HepG2 (cell line): ENCODE measurements at regions not wholly inside any gene's neighbourhood (a gene's known extent, or its start where the extent isn't known, plus 50 kb on each side); places are given as distances from the start of the nearest gene placed in this dataset.

ENCODE experiments used
- ATAC-seq: fragments of 200-7000 bp; cut with Tn5 transposase; 3 replicates; pipeline ENCODE4 v1.9.1; 2020; ENCODE audit warnings: mild to moderate bottlenecking, moderate library complexity
- BruUV-seq: library from RNA; stranded (reverse); fragments of 400-500 nt; replicated peaks from 2 replicates; lab custom pipeline; 2021; lab: Mats Ljungman, UMichigan
- CTCF ChIA-PET: fragments of 300-600 bp; formaldehyde crosslinking; extraction: SDS; loops from one replicate; lab custom pipeline; 2021; ENCODE audit warnings: low total read pairs, inconsistent platforms, low intra/inter-chr PET ratio; lab: Yijun Ruan, JAX
- POLR2A ChIA-PET: fragments of 350-600 bp; sonication (Branson Sonifier 250); formaldehyde crosslinking; loops from one replicate; lab custom pipeline; 2020; ENCODE audit warnings: antibody characterized with exemption, inconsistent platforms; lab: Yijun Ruan, JAX
- DNase-seq: peaks from one replicate; pipeline ENCODE4 v3.0.0-alpha.2; 2015; ENCODE audit warnings: low spot score
- FAIRE-seq: peaks from 3 replicates; lab custom pipeline; 2011; peaks lifted over from hg19 to GRCh38; lab: Jason Lieb, UNC
- H2AFZ ChIP-seq: one replicate; pipeline ENCODE4 v1.6.1; 2011; ENCODE audit warnings: low read length, inconsistent platforms
- H3K27ac ChIP-seq: fragments of 300-600 bp; 3 replicates; pipeline ENCODE4 v1.8.0; 2011; ENCODE audit warnings: mixed run types, mild to moderate bottlenecking, mixed read lengths, low read length, inconsistent platforms; ENCODE audit not compliant: insufficient read depth; ENCODE audit errors: extremely low read length
- H3K27me3 ChIP-seq, 2 experiments: fragments of 200-600 bp in 1 of 2; 2 replicates in 1 of 2; 3 replicates in 1 of 2; pipeline versions ENCODE4 v1.6.0 to v1.8.0; 2011; ENCODE audit warnings: low read length in 2 of 2, mild to moderate bottlenecking in 2 of 2, moderate library complexity in 2 of 2, inconsistent platforms in 1 of 2; ENCODE audit not compliant: insufficient read depth in 2 of 2, control insufficient read depth in 1 of 2
- H3K36me3 ChIP-seq, 2 experiments: fragments of 200-600 bp in 1 of 2; replicated peaks in 1 of 2; 2 replicates in 1 of 2; 3 replicates in 1 of 2; pipeline versions ENCODE4 v1.5.1 to v1.8.0; 2011; ENCODE audit warnings: low read length in 2 of 2, inconsistent platforms in 1 of 2; ENCODE audit not compliant: insufficient read depth in 2 of 2, control insufficient read depth in 1 of 2
- H3K4me1 ChIP-seq: 2 replicates; pipeline ENCODE4 v1.5.1; 2012; ENCODE audit warnings: low read length, inconsistent platforms; ENCODE audit not compliant: insufficient read depth
- H3K4me2 ChIP-seq: 2 replicates; pipeline ENCODE4 v1.6.0; 2011; ENCODE audit warnings: low read depth, low read length, inconsistent platforms
- H3K4me3 ChIP-seq, 3 experiments: fragments of 200-600 bp in 1 of 3; sonication (generic), shearing (Covaris generic) in 1 of 3; replicated peaks in 1 of 3; 2 replicates each; pipeline ENCODE4 v1.5.1; 2011 to 2016; ENCODE audit warnings: low read length in 3 of 3, inconsistent platforms in 2 of 3, low read depth in 2 of 3, mild to moderate bottlenecking in 2 of 3, control low read depth in 1 of 3, mixed read lengths in 1 of 3; ENCODE audit not compliant: insufficient read depth in 1 of 3
- H3K79me2 ChIP-seq: one replicate; pipeline ENCODE4 v1.6.1; 2011; ENCODE audit warnings: low read length, inconsistent platforms; ENCODE audit not compliant: insufficient read depth
- H3K9ac ChIP-seq: 2 replicates; pipeline ENCODE4 v1.6.0; 2011; ENCODE audit warnings: mild to moderate bottlenecking, low read depth, low read length, inconsistent platforms; ENCODE audit not compliant: insufficient read depth
- H3K9me3 ChIP-seq: 2 replicates; pipeline ENCODE4 v1.5.1; 2012; ENCODE audit warnings: mild to moderate bottlenecking, low read length
- H4K20me1 ChIP-seq: 2 replicates; pipeline ENCODE4 v1.6.0; 2011; ENCODE audit warnings: inconsistent platforms, mild to moderate bottlenecking, low read length, moderate library complexity; ENCODE audit not compliant: insufficient read depth
- CBX2 ChIP-seq, 2 experiments: fragments of 200-600 bp in 1 of 2; sonication (generic); formaldehyde crosslinking in 1 of 2; IDR thresholded peaks; 2 replicates each; pipeline versions ENCODE4 v1.7.0 to v1.8.1; 2018 to 2022; ENCODE audit warnings: low read depth in 2 of 2, low read length in 1 of 2, mild to moderate bottlenecking in 1 of 2, missing genetic modification reagents in 1 of 2
- HMGA1 ChIP-seq: sonication (generic); formaldehyde crosslinking; conservative IDR thresholded peaks from 2 replicates; pipeline ENCODE4 v1.4.0; 2020; ENCODE audit warnings: missing genetic modification reagents
- KDM2A ChIP-seq: sonication (generic); formaldehyde crosslinking; IDR thresholded peaks from 2 replicates; pipeline ENCODE4 v1.4.0; 2020; ENCODE audit warnings: low read depth, missing genetic modification reagents, borderline replicate concordance
- KLF12 ChIP-seq: sonication (generic); formaldehyde crosslinking; IDR thresholded peaks from 2 replicates; pipeline ENCODE4 v1.4.0; 2020; ENCODE audit warnings: missing genetic modification reagents, borderline replicate concordance
- MTA3 ChIP-seq: sonication (generic); formaldehyde crosslinking; IDR thresholded peaks from 2 replicates; pipeline ENCODE4 v1.4.0; 2020; ENCODE audit warnings: missing genetic modification reagents
- NR3C1 ChIP-seq: sonication (generic); formaldehyde crosslinking; IDR thresholded peaks from 2 replicates; pipeline ENCODE4 v1.4.0; 2020; ENCODE audit warnings: missing genetic modification reagents
- PRMT3 ChIP-seq: sonication (generic); formaldehyde crosslinking; IDR thresholded peaks from 2 replicates; pipeline ENCODE4 v1.8.1; 2022; ENCODE audit warnings: low read depth, mild to moderate bottlenecking, moderate library complexity, missing genetic modification reagents, borderline replicate concordance
- RFX1 ChIP-seq: fragments of 450-650 bp; IDR thresholded peaks from 2 replicates; pipeline ENCODE4 v1.6.1; 2017
- SIX1 ChIP-seq: sonication (generic); formaldehyde crosslinking; IDR thresholded peaks from 2 replicates; pipeline ENCODE4 v1.4.0; 2020; ENCODE audit warnings: missing genetic modification reagents, borderline replicate concordance
- WIZ ChIP-seq: sonication (generic); formaldehyde crosslinking; IDR thresholded peaks from 2 replicates; pipeline ENCODE4 v1.5.1; 2020; ENCODE audit warnings: mild to moderate bottlenecking, missing genetic modification reagents
- ZNF10 ChIP-seq: sonication (generic); formaldehyde crosslinking; IDR thresholded peaks from 2 replicates; pipeline ENCODE4 v1.4.0; 2020; ENCODE audit warnings: mild to moderate bottlenecking, low read depth, missing genetic modification reagents, borderline replicate concordance
- ZNF225 ChIP-seq: sonication (generic); formaldehyde crosslinking; IDR thresholded peaks from 2 replicates; pipeline ENCODE4 v1.4.0; 2020; ENCODE audit warnings: mild to moderate bottlenecking, missing genetic modification reagents
- ZNF446 ChIP-seq: sonication (generic); formaldehyde crosslinking; IDR thresholded peaks from 2 replicates; pipeline ENCODE4 v1.5.0; 2020; ENCODE audit warnings: mild to moderate bottlenecking, missing genetic modification reagents
- ZNF543 ChIP-seq: sonication (generic); formaldehyde crosslinking; IDR thresholded peaks from 2 replicates; pipeline ENCODE4 v1.4.0; 2020; ENCODE audit warnings: mild to moderate bottlenecking, missing genetic modification reagents
- ZNF558 ChIP-seq: sonication (generic); formaldehyde crosslinking; IDR thresholded peaks from 2 replicates; pipeline ENCODE4 v1.9.0; 2022; ENCODE audit warnings: mild to moderate bottlenecking, missing genetic modification reagents, borderline replicate concordance
- ZNF614 ChIP-seq: IDR thresholded peaks from 2 replicates; pipeline ENCODE4 v1.6.1; 2018; ENCODE audit warnings: missing biosample characterization, missing genetic modification reagents, inconsistent platforms, borderline replicate concordance
- ZNF674 ChIP-seq: sonication (generic); formaldehyde crosslinking; IDR thresholded peaks from 2 replicates; pipeline ENCODE4 v1.5.0; 2020; ENCODE audit warnings: low read depth, mild to moderate bottlenecking, missing genetic modification reagents
- ZNF891 ChIP-seq: sonication (generic); formaldehyde crosslinking; IDR thresholded peaks from 2 replicates; pipeline ENCODE4 v1.5.0; 2020; ENCODE audit warnings: mild to moderate bottlenecking, missing genetic modification reagents
- WGBS: methylation state at CpG from one replicate; pipeline ENCODE4 v1.1.6; 2017; ENCODE audit warnings: low lambda C conversion rate; 5-methylcytosine and 5-hydroxymethylcytosine counted together
- in situ Hi-C: cut with HindIII; loops from 2 replicates; pipeline ENCODE4 v1.10.0; 2017; ENCODE audit warnings: low pct_unique_long_range_greater_than_20kb; ENCODE audit not compliant: extremely low pct_ligation_motif_present
- intact Hi-C: fragments of 100-400 bp; cut with micrococcal nuclease; formaldehyde crosslinking; loops from one replicate; pipeline ENCODE4 v1.10.0; 2022; ENCODE audit not compliant: unreplicated experiment
- TF ChIP-seq, protein P1 (sequence below): sonication (generic); formaldehyde crosslinking; IDR thresholded peaks from 2 replicates; pipeline ENCODE4 v1.4.0; 2020; ENCODE audit warnings: missing genetic modification reagents
- TF ChIP-seq, protein P2 (sequence below): sonication (generic); formaldehyde crosslinking; IDR thresholded peaks from 2 replicates; pipeline ENCODE4 v1.5.1; 2020; ENCODE audit warnings: missing genetic modification reagents, mild to moderate bottlenecking, borderline replicate concordance
- TF ChIP-seq, protein P3 (sequence below): sonication (generic); formaldehyde crosslinking; IDR thresholded peaks from 2 replicates; pipeline ENCODE4 v1.5.0; 2020; ENCODE audit warnings: mild to moderate bottlenecking, missing genetic modification reagents

DNA sequence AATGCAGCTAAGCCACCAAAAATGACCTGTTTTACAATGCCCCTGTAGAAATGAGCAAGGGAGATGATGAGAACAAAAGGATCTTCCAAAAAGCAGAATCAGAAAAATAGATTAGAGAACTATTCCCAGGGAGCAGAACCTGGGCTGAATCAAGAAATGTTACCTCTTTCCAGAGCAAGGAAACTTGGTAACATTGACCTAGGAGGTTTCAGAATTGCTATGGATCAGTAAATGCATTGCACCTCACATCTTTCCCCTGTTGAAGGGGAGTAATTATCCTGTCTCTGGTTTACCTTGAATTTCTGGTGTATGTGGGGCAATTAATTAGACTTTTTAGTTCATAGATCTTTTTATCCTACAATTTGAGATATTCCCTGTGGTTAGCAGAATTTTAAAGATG is 151.2 kb upstream of the RAI14 start (continued):
- TF ChIP-seq HMGA1 (CRISPR knock-in tag) (no peak), KLF12 (no peak), ZNF891 (CRISPR knock-in tag) (no peak), ZNF674 (no peak), SIX1 (CRISPR knock-in tag) (no peak), ZNF543 (CRISPR knock-in tag) (no peak), NR3C1 (CRISPR knock-in tag) (no peak), PRMT3 (CRISPR knock-in tag) (no peak), RFX1 (no peak), ZNF225 (CRISPR knock-in tag) (no peak)
- TF ChIP-seq, protein P1, sequence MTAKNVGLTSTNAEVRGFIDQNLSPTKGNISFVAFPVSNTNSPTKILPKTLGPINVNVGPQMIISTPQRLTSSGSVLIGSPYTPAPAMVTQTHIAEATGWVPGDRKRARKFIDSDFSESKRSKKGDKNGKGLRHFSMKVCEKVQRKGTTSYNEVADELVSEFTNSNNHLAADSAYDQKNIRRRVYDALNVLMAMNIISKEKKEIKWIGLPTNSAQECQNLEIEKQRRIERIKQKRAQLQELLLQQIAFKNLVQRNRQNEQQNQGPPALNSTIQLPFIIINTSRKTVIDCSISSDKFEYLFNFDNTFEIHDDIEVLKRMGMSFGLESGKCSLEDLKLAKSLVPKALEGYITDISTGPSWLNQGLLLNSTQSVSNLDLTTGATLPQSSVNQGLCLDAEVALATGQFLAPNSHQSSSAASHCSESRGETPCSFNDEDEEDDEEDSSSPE (CRISPR knock-in tag): no peak

DNA sequence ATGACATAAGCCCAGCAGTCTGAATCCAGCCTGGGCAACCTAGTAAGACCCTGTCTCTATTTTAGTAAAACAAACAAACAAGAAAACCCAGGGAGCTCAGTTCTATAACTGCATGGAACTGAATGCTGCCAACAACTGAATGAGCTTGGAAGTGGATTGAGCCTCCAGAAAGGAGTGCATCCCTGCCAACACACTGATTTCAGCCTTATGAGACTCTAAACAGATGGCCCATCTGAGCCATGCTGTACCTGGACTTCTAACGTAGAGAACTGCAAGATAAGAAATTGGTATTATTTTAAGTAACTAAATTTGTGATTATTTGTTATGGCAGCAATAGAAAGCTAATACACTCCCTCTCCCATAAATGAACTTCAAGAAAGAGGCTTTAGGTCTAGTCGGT is 150.4 kb upstream of the RAI14 start:
- no peak for FAIRE-seq
- Histone ChIP-seq H3K4me3 (no peak overlapping the region), H3K4me2 (no peak overlapping the region), H2AFZ (no peak overlapping the region), H3K27me3 (peaks cover 1 to 11% of the 10 kb centered on the region in 2 experiments; a peak in 2 of 5 replicates), H3K9me3 (no peaks in the 10 kb centered on the region), H4K20me1 (no peaks in the 10 kb centered on the region), H3K9ac (no peak overlapping the region), H3K36me3 (no peaks in the 10 kb centered on the region), H3K27ac (no peak overlapping the region), H3K79me2 (no peaks in the 10 kb centered on the region), H3K4me1 (peaks cover 23% of the 10 kb centered on the region)
- 63% methylated on average over 2 of the region's 2 CpGs for WGBS
- BruUV-seq: no TSS peak
- no peak for ATAC-seq
- no peak for DNase-seq
- intact Hi-C loops (no loop called here), in situ Hi-C loops (no loop called here)
- ChIA-PET POLR2A (no interaction called here), CTCF (no interaction called here)
- TF ChIP-seq, protein P2, sequence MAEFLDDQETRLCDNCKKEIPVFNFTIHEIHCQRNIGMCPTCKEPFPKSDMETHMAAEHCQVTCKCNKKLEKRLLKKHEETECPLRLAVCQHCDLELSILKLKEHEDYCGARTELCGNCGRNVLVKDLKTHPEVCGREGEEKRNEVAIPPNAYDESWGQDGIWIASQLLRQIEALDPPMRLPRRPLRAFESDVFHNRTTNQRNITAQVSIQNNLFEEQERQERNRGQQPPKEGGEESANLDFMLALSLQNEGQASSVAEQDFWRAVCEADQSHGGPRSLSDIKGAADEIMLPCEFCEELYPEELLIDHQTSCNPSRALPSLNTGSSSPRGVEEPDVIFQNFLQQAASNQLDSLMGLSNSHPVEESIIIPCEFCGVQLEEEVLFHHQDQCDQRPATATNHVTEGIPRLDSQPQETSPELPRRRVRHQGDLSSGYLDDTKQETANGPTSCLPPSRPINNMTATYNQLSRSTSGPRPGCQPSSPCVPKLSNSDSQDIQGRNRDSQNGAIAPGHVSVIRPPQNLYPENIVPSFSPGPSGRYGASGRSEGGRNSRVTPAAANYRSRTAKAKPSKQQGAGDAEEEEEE: no peak
- TF ChIP-seq MTA3 (no peak), KDM2A (CRISPR knock-in tag) (no peak), CBX2 (IDR thresholded peaks at IDR 0.05; ENCODE audit: low read depth, low read length) (no peak), CBX2 (CRISPR knock-in tag; IDR thresholded peaks at IDR 0.05; ENCODE audit: low read depth) (no peak), ZNF614 (CRISPR knock-in tag) (no peak), ZNF10 (CRISPR knock-in tag) (no peak), WIZ (no peak), ZNF558 (CRISPR knock-in tag) (no peak), ZNF446 (CRISPR knock-in tag) (no peak)
- TF ChIP-seq, protein P3, sequence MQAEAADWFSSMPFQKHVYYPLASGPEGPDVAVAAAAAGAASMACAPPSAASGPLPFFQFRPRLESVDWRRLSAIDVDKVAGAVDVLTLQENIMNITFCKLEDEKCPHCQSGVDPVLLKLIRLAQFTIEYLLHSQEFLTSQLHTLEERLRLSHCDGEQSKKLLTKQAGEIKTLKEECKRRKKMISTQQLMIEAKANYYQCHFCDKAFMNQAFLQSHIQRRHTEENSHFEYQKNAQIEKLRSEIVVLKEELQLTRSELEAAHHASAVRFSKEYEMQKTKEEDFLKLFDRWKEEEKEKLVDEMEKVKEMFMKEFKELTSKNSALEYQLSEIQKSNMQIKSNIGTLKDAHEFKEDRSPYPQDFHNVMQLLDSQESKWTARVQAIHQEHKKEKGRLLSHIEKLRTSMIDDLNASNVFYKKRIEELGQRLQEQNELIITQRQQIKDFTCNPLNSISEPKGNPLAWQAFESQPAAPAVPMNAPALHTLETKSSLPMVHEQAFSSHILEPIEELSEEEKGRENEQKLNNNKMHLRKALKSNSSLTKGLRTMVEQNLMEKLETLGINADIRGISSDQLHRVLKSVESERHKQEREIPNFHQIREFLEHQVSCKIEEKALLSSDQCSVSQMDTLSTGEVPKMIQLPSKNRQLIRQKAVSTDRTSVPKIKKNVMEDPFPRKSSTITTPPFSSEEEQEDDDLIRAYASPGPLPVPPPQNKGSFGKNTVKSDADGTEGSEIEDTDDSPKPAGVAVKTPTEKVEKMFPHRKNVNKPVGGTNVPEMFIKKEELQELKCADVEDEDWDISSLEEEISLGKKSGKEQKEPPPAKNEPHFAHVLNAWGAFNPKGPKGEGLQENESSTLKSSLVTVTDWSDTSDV (CRISPR knock-in tag): no peak
